ENCODE measurements at regions not wholly inside any gene's neighbourhood (a gene's known extent, or its start where the extent isn't known, plus 50 kb on each side); places are given as distances from the start of the nearest gene placed in this dataset.

GRCh38 chr18:46332286-46332801 lies 228.2 kb downstream of the HAUS1 start:
- TF ChIP-seq ZFX (IDR thresholded peaks at IDR 0.05) = no peak
- no peak for TF ChIP-seq CTCF (conservative IDR thresholded peaks at IDR 0.05)
- no peak overlapping the region; the same call in 1 of the 2 replicates for H3K27ac ChIP-seq

- no peak for TF ChIP-seq ZFX (IDR thresholded peaks at IDR 0.05)
- no peak for TF ChIP-seq CTCF (conservative IDR thresholded peaks at IDR 0.05)
- H3K27ac ChIP-seq = peak overlapping the region; percentile 51
Measured at GRCh38 chr18:46332921-46333341, 228.7 kb downstream of the HAUS1 start.

- peak overlapping the region; percentile 51 for H3K27ac ChIP-seq
- TF ChIP-seq CTCF (conservative IDR thresholded peaks at IDR 0.05) (no peak), ZFX (IDR thresholded peaks at IDR 0.05) (no peak)
Measured at GRCh38 chr18:46333431-46334135, 229.4 kb downstream of the HAUS1 start.

- H3K27ac ChIP-seq = no peak overlapping the region; the same call in 1 of the 2 replicates
- TF ChIP-seq ZFX (IDR thresholded peaks at IDR 0.05) (no peak), CTCF (conservative IDR thresholded peaks at IDR 0.05) (no peak)
Measured at GRCh38 chr18:46334868-46335281, 230.7 kb downstream of the HAUS1 start.

GRCh38 chr18:46335534-46336101 lies 231.4 kb downstream of the HAUS1 start:
- no peak overlapping the region for H3K27ac ChIP-seq

GRCh38 chr18:46336278-46337111 lies 232.3 kb downstream of the HAUS1 start:
- H3K27ac ChIP-seq = no peak overlapping the region
- TF ChIP-seq ZFX (IDR thresholded peaks at IDR 0.05) (no peak), CTCF (conservative IDR thresholded peaks at IDR 0.05) (no peak)

More at GRCh38 chr18:46335534-46336101, 231.4 kb downstream of the HAUS1 start:
- no peak for TF ChIP-seq ZFX (IDR thresholded peaks at IDR 0.05)

- TF ChIP-seq CTCF (conservative IDR thresholded peaks at IDR 0.05) (no peak), ZFX (IDR thresholded peaks at IDR 0.05) (no peak)
- H3K27ac ChIP-seq = no peak overlapping the region
Measured at GRCh38 chr18:46337271-46337670, 233.1 kb downstream of the HAUS1 start.

Data from C4-2B (cell line).